Smooth muscle cell (in vitro differentiated cells): ENCODE measurements at regions not wholly inside any gene's neighbourhood (a gene's known extent, or its start where the extent isn't known, plus 50 kb on each side); places are given as distances from the start of the nearest gene placed in this dataset.

ENCODE experiments used
- DNase-seq: peaks from one replicate; lab custom pipeline; 2025; ENCODE audit not compliant: unreplicated experiment; lab: John Stamatoyannopoulos, UW
- H2AFZ ChIP-seq: fragments of 200-600 bp; sonication (generic); 2 replicates; pipeline ENCODE4 v1.6.0; 2016; ENCODE audit warnings: antibody characterized with exemption, low read depth, mild to moderate bottlenecking
- H3F3A ChIP-seq: fragments of 200-600 bp; sonication (generic); 2 replicates; pipeline ENCODE4 v1.6.0; 2017; ENCODE audit warnings: antibody characterized with exemption, low read depth
- H3K27ac ChIP-seq: fragments of 200-600 bp; sonication (generic); 2 replicates; pipeline ENCODE4 v1.5.1; 2016; ENCODE audit warnings: low read depth, mild to moderate bottlenecking
- H3K27me3 ChIP-seq: fragments of 200-600 bp; sonication (generic); 2 replicates; pipeline ENCODE4 v1.6.1; 2016; ENCODE audit warnings: low read depth, mild to moderate bottlenecking
- H3K36me3 ChIP-seq: fragments of 200-600 bp; sonication (generic); 2 replicates; pipeline ENCODE4 v1.5.1; 2016; ENCODE audit warnings: low read depth
- H3K4me1 ChIP-seq: fragments of 200-600 bp; sonication (generic); 2 replicates; pipeline ENCODE4 v1.5.1; 2016; ENCODE audit warnings: low read depth
- H3K4me2 ChIP-seq: fragments of 200-600 bp; sonication (generic); 2 replicates; pipeline ENCODE4 v1.6.0; 2016; ENCODE audit warnings: mild to moderate bottlenecking
- H3K4me3 ChIP-seq: fragments of 200-600 bp; sonication (generic); 2 replicates; pipeline ENCODE4 v1.5.1; 2016; ENCODE audit warnings: mild to moderate bottlenecking
- H3K79me2 ChIP-seq: fragments of 200-600 bp; sonication (generic); 2 replicates; pipeline ENCODE4 v1.6.0; 2016; ENCODE audit warnings: low read depth, mild to moderate bottlenecking
- H3K9ac ChIP-seq: fragments of 200-600 bp; sonication (generic); 2 replicates; pipeline ENCODE4 v1.6.0; 2016; ENCODE audit warnings: low read depth
- H3K9me3 ChIP-seq: fragments of 200-600 bp; sonication (generic); replicated peaks from 2 replicates; pipeline ENCODE4 v1.5.1; 2016; ENCODE audit warnings: low read depth
- H4K20me1 ChIP-seq: fragments of 200-600 bp; sonication (generic); 2 replicates; pipeline ENCODE4 v1.6.0; 2016; ENCODE audit warnings: low read depth
- WGBS: methylation state at CpG from one replicate; pipeline ENCODE4 v1.1.7; 2016; ENCODE audit warnings: low lambda C conversion rate; 5-methylcytosine and 5-hydroxymethylcytosine counted together
- TF ChIP-seq, protein P1 (sequence below): fragments of 200-600 bp; sonication (generic); IDR thresholded peaks from 2 replicates; pipeline ENCODE4 v1.5.1; 2017; ENCODE audit warnings: borderline replicate concordance, mild to moderate bottlenecking, antibody characterized with exemption; ENCODE audit not compliant: insufficient read depth, poor library complexity, severe bottlenecking

DNA sequence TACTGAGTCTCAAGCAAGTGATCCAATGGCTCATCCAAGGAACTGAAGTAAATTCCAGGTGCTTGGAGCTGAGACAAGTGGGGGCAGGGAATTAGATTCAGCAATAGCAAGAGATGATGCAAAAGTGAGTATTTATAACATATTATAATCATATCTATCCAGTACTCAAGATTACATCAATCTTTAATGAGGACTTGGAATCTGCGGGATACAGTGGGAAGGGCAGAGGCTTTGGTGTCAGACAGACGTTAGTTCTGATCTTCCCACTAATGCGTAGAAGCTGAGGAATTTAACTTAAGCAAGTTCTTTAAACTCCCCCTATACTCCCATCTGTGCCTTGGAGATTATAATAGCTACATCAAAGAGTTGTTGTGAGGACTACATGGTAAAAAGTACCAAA, 143.4 kb upstream of the NWD2 start:
- Histone ChIP-seq H3K36me3 (no peaks in the 10 kb centered on the region), H3K4me1 (no peaks in the 10 kb centered on the region), H2AFZ (no peak overlapping the region), H3K27ac (no peak overlapping the region), H4K20me1 (no peaks in the 10 kb centered on the region), H3K27me3 (no peaks in the 10 kb centered on the region), H3K9me3 (no peaks in the 10 kb centered on the region), H3K4me3 (no peak overlapping the region), H3K4me2 (no peak overlapping the region), H3K9ac (no peak overlapping the region), H3K79me2 (no peaks in the 10 kb centered on the region), H3F3A (no peaks in the 10 kb centered on the region)
- no peak for DNase-seq
- TF ChIP-seq, protein P1, sequence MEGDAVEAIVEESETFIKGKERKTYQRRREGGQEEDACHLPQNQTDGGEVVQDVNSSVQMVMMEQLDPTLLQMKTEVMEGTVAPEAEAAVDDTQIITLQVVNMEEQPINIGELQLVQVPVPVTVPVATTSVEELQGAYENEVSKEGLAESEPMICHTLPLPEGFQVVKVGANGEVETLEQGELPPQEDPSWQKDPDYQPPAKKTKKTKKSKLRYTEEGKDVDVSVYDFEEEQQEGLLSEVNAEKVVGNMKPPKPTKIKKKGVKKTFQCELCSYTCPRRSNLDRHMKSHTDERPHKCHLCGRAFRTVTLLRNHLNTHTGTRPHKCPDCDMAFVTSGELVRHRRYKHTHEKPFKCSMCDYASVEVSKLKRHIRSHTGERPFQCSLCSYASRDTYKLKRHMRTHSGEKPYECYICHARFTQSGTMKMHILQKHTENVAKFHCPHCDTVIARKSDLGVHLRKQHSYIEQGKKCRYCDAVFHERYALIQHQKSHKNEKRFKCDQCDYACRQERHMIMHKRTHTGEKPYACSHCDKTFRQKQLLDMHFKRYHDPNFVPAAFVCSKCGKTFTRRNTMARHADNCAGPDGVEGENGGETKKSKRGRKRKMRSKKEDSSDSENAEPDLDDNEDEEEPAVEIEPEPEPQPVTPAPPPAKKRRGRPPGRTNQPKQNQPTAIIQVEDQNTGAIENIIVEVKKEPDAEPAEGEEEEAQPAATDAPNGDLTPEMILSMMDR: no peak
- WGBS: 89% methylated on average over 3 of the region's 3 CpGs

DNA sequence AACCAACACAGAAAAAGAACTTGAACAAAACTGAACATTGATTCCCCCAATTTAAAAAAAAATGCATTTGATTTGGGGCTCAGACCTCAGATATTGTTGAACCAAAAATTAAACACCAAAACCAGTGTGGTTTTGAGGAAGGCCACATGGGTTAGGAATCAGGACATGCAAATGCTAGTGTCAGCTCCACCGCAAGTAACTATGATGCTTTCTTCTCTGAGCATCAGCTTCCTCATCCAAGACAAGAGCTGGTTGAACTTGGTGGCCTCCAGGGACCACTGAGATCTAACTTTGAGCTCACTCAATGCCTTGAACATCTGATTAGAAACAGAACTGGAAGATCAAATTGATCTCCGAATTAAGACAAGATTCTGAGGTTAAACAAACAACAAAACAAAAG, 142.9 kb upstream of the NWD2 start:
- H3K9me3 ChIP-seq: no peaks in the 10 kb centered on the region
- no peaks in the 10 kb centered on the region for H3K79me2 ChIP-seq
- 92% methylated on average over 2 of the region's 2 CpGs for WGBS
- H3K9ac ChIP-seq: no peak overlapping the region
- no peak overlapping the region for H3K4me2 ChIP-seq
- no peak overlapping the region for H3K27ac ChIP-seq
- TF ChIP-seq, protein P1: no peak
- H3K4me1 ChIP-seq: no peaks in the 10 kb centered on the region
- DNase-seq: no peak
- H3F3A ChIP-seq: no peaks in the 10 kb centered on the region
- no peaks in the 10 kb centered on the region for H3K27me3 ChIP-seq
- no peaks in the 10 kb centered on the region for H4K20me1 ChIP-seq
- H3K36me3 ChIP-seq: no peaks in the 10 kb centered on the region
- H2AFZ ChIP-seq: no peak overlapping the region
- no peak overlapping the region for H3K4me3 ChIP-seq

- Histone ChIP-seq H3K4me2 (no peak overlapping the region), H3K27ac (no peak overlapping the region), H3K4me1 (no peaks in the 10 kb centered on the region), H3K4me3 (no peak overlapping the region), H3K9me3 (no peaks in the 10 kb centered on the region), H2AFZ (no peak overlapping the region), H3F3A (no peaks in the 10 kb centered on the region), H3K9ac (no peak overlapping the region), H4K20me1 (no peaks in the 10 kb centered on the region), H3K36me3 (no peaks in the 10 kb centered on the region), H3K79me2 (no peaks in the 10 kb centered on the region), H3K27me3 (no peaks in the 10 kb centered on the region)
- no peak for DNase-seq
- TF ChIP-seq, protein P1: no peak
- 24% methylated on average over 1 of the region's 1 CpG for WGBS
Observed at GRCh38 chr4:37109756-37110155, 134.8 kb upstream of the NWD2 start.

GRCh38 chr4:37124800-37125199, 119.7 kb upstream of the NWD2 start:
- no peaks in the 10 kb centered on the region for H3K4me1 ChIP-seq

More at GRCh38 chr4:37124800-37125199, 119.7 kb upstream of the NWD2 start:
- Histone ChIP-seq H3K27ac (no peak overlapping the region), H4K20me1 (no peaks in the 10 kb centered on the region), H2AFZ (no peak overlapping the region), H3K27me3 (no peaks in the 10 kb centered on the region), H3K4me3 (no peak overlapping the region), H3K36me3 (no peaks in the 10 kb centered on the region), H3K9ac (no peak overlapping the region), H3K79me2 (no peaks in the 10 kb centered on the region), H3K9me3 (no peaks in the 10 kb centered on the region), H3K4me2 (no peak overlapping the region), H3F3A (no peaks in the 10 kb centered on the region)
- DNase-seq: no peak
- TF ChIP-seq, protein P1: no peak
- 69% methylated on average over 4 of the region's 4 CpGs for WGBS
